ENCODE measurements at regions not wholly inside any gene's neighbourhood (a gene's known extent, or its start where the extent isn't known, plus 50 kb on each side); places are given as distances from the start of the nearest gene placed in this dataset.

DNA sequence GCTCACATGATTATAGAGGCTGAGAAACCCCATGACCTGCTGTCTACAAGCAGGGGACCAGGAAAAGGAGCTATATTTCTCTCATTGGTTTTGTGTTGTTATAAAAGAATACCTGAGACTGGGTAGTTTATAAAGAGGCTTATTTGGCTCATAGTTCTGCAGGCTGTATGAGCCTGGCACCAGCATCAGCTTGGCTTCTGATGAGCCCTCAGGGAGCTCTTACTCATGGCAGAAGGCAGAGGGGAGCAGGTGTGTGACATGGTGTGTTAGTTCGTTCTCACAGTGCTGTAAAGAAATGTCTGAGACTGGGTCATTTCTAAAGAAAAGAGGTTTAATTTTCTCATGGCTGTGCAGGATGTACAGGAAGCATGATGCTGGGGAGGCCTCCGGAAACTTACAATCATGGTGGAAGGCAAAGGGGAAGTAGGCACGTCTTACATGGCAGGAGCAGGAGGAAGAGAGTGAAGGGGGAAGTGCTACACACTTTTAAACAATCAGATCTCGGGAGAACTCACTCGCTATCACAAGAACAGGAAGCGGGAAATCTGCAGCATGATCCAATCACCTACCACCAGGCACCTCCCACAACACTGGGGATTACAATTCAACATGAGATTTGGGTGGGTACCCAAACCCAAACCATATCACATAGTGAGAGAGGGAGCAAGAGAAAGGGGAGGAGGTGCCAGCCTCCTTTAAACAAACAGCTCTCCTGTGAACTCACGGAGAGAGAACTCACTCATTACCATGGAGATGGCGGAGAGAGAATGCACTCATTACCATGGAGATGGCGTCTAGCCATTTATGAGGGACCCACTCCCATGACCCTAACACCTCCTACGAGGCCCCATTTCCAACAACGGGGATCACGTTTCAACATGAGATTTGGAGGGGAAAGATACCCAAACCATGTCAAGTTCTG, 133.4 kb downstream of the JCAD start:
- TF ChIP-seq, protein P1, sequence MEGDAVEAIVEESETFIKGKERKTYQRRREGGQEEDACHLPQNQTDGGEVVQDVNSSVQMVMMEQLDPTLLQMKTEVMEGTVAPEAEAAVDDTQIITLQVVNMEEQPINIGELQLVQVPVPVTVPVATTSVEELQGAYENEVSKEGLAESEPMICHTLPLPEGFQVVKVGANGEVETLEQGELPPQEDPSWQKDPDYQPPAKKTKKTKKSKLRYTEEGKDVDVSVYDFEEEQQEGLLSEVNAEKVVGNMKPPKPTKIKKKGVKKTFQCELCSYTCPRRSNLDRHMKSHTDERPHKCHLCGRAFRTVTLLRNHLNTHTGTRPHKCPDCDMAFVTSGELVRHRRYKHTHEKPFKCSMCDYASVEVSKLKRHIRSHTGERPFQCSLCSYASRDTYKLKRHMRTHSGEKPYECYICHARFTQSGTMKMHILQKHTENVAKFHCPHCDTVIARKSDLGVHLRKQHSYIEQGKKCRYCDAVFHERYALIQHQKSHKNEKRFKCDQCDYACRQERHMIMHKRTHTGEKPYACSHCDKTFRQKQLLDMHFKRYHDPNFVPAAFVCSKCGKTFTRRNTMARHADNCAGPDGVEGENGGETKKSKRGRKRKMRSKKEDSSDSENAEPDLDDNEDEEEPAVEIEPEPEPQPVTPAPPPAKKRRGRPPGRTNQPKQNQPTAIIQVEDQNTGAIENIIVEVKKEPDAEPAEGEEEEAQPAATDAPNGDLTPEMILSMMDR (IDR thresholded peaks at IDR 0.05) = no peak
- TF ChIP-seq EZH2 (IDR thresholded peaks at IDR 0.05; ENCODE audit: borderline replicate concordance, insufficient read depth, low read depth, low read length, poor library complexity, severe bottlenecking) = no peak

All from B cell (primary cell).